Activated T-cell treated with anti-CD3 and anti-CD28 coated beads, Interleukin-2, amount 50 U/mL, for 24 hours (primary cell): ENCODE measurements at regions not wholly inside any gene's neighbourhood (a gene's known extent, or its start where the extent isn't known, plus 50 kb on each side); places are given as distances from the start of the nearest gene placed in this dataset.

Experiments used
- DNase-seq: peaks from one replicate; pipeline ENCODE4 v3.0.0-alpha.2; 2020
- H3K27ac Mint-ChIP-seq: 2 replicates; pipeline ENCODE4 v1.8.0; 2020; ENCODE audit warnings: mild to moderate bottlenecking, mixed read lengths
- H3K27me3 Mint-ChIP-seq: 2 replicates; pipeline ENCODE4 v1.8.0; 2020; ENCODE audit warnings: mixed read lengths
- H3K36me3 Mint-ChIP-seq: 2 replicates; pipeline ENCODE4 v1.8.0; 2020; ENCODE audit warnings: low read depth, mixed read lengths
- H3K4me1 Mint-ChIP-seq: 2 replicates; pipeline ENCODE4 v1.8.0; 2020; ENCODE audit warnings: low read depth, mixed read lengths
- H3K4me3 Mint-ChIP-seq: 2 replicates; pipeline ENCODE4 v1.8.0; 2020; ENCODE audit warnings: mild to moderate bottlenecking, moderate library complexity, mixed read lengths
- H3K9me3 Mint-ChIP-seq: 2 replicates; pipeline ENCODE4 v1.8.0; 2020; ENCODE audit warnings: mixed read lengths

- Mint-ChIP-seq H3K9me3 (no peaks in the 10 kb centered on the region), H3K27ac (no peak overlapping the region), H3K27me3 (no peaks in the 10 kb centered on the region), H3K36me3 (no peaks in the 10 kb centered on the region), H3K4me1 (no peaks in the 10 kb centered on the region), H3K4me3 (no peak overlapping the region)
- no peak for DNase-seq
Observed at GRCh38 chr13:44155422-44156293, 218.0 kb upstream of the SERP2 start.

GRCh38 chr13:44156294-44156658 lies 217.3 kb upstream of the SERP2 start:
- no peaks in the 10 kb centered on the region for H3K27me3 Mint-ChIP-seq
- H3K27ac Mint-ChIP-seq = no peak overlapping the region
- no peaks in the 10 kb centered on the region for H3K4me1 Mint-ChIP-seq
- DNase-seq = no peak
- H3K9me3 Mint-ChIP-seq = no peaks in the 10 kb centered on the region
- no peak overlapping the region for H3K4me3 Mint-ChIP-seq
- H3K36me3 Mint-ChIP-seq = no peaks in the 10 kb centered on the region

DNA sequence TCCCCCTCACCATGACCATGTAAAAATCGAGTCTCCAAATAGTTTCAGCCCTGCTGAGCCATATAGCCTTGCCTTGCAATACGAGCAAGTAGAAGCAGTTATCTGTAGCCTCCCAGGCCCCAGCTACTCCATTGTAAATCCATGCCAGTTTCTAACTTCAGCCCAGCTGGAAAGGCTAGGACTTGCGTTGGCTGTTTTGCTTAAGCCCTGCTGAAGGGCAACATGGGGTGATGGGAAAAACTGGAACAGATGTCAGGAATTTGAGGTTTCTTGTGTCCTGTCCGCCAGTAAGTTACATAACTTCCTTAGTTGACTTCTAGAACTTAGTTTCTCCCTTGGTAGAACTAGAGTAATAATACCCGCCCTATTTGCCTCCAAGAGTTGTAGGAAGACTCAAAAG lies 216.0 kb upstream of the SERP2 start:
- no peaks in the 10 kb centered on the region for H3K4me1 Mint-ChIP-seq
- H3K4me3 Mint-ChIP-seq = no peak overlapping the region
- H3K27me3 Mint-ChIP-seq = no peaks in the 10 kb centered on the region
- no peaks in the 10 kb centered on the region for H3K36me3 Mint-ChIP-seq
- H3K27ac Mint-ChIP-seq = no peak overlapping the region
- DNase-seq = no peak
- H3K9me3 Mint-ChIP-seq = no peaks in the 10 kb centered on the region

GRCh38 chr13:44158098-44158521 lies 215.5 kb upstream of the SERP2 start:
- no peak overlapping the region for H3K27ac Mint-ChIP-seq
- no peaks in the 10 kb centered on the region for H3K4me1 Mint-ChIP-seq
- no peak overlapping the region for H3K4me3 Mint-ChIP-seq
- no peak for DNase-seq
- H3K27me3 Mint-ChIP-seq = no peaks in the 10 kb centered on the region
- H3K36me3 Mint-ChIP-seq = no peaks in the 10 kb centered on the region
- H3K9me3 Mint-ChIP-seq = no peaks in the 10 kb centered on the region

GRCh38 chr13:44158881-44159632 lies 214.6 kb upstream of the SERP2 start:
- H3K27ac Mint-ChIP-seq = no peak overlapping the region
- H3K36me3 Mint-ChIP-seq = no peaks in the 10 kb centered on the region
- no peak for DNase-seq
- H3K4me3 Mint-ChIP-seq = no peak overlapping the region
- H3K4me1 Mint-ChIP-seq = no peaks in the 10 kb centered on the region
- H3K9me3 Mint-ChIP-seq = no peaks in the 10 kb centered on the region
- no peaks in the 10 kb centered on the region for H3K27me3 Mint-ChIP-seq

GRCh38 chr13:44159633-44160279 lies 213.9 kb upstream of the SERP2 start:
- Mint-ChIP-seq H3K27ac (no peak overlapping the region), H3K4me3 (no peak overlapping the region)
- DNase-seq = no peak

DNA sequence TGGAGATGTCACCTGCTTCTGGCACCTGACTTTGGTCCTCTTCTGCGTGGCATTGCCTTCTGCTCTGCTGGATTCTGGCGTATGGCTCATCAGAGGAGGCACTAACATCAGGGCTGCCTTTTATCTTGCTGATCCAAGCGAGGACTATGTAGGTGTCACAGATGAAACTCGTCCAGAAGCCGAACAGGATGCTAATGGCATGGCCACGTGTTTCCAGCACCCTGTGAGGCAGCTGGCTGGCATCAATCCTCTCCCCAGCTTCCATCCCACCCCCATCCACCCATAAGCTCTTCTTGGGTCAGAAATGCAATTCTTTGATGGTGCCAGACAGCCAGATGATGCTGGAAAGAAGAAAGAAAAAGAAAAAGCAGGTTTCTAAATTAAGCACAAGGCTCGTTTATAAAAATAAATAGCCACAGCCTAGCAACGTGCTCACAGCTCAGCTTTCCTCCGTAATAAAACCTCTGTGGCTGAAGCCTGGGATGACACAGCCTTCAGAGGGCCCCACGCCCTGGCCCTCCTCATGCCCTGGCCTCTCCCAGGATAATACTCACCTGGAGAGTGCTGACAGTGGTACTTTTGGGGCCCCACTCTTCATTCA lies 212.9 kb upstream of the SERP2 start:
- DNase-seq = no peak
- no peaks in the 10 kb centered on the region for H3K36me3 Mint-ChIP-seq
- H3K27me3 Mint-ChIP-seq = no peaks in the 10 kb centered on the region
- H3K4me1 Mint-ChIP-seq = no peaks in the 10 kb centered on the region
- no peak overlapping the region for H3K4me3 Mint-ChIP-seq
- no peak overlapping the region for H3K27ac Mint-ChIP-seq
- no peaks in the 10 kb centered on the region for H3K9me3 Mint-ChIP-seq

More at GRCh38 chr13:44159633-44160279, 213.9 kb upstream of the SERP2 start:
- no peaks in the 10 kb centered on the region for H3K36me3 Mint-ChIP-seq
- H3K9me3 Mint-ChIP-seq = no peaks in the 10 kb centered on the region
- H3K4me1 Mint-ChIP-seq = no peaks in the 10 kb centered on the region
- no peaks in the 10 kb centered on the region for H3K27me3 Mint-ChIP-seq

DNA sequence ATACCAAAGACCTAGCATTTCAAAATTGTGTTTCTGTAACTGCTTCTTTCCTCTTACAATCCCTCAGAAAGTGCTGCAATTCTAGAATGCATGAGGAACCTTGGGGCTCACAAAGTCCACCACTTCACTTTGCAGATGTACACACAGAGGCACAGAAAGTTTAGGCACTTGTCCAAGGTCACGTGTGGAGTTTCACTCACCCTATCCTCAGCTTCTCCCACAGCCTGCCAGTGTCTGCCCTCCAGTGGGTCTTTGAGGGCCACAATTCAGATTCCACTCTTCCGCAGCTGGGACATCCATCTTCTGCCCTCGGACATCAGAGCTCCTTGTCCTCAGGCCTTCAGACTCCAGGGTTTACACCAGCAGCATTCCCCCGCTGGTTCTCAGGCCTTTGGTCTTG lies 210.5 kb upstream of the SERP2 start:
- Mint-ChIP-seq H3K27ac (no peak overlapping the region), H3K9me3 (no peaks in the 10 kb centered on the region), H3K27me3 (no peaks in the 10 kb centered on the region), H3K36me3 (no peaks in the 10 kb centered on the region), H3K4me3 (no peak overlapping the region), H3K4me1 (no peaks in the 10 kb centered on the region)
- no peak for DNase-seq

DNA sequence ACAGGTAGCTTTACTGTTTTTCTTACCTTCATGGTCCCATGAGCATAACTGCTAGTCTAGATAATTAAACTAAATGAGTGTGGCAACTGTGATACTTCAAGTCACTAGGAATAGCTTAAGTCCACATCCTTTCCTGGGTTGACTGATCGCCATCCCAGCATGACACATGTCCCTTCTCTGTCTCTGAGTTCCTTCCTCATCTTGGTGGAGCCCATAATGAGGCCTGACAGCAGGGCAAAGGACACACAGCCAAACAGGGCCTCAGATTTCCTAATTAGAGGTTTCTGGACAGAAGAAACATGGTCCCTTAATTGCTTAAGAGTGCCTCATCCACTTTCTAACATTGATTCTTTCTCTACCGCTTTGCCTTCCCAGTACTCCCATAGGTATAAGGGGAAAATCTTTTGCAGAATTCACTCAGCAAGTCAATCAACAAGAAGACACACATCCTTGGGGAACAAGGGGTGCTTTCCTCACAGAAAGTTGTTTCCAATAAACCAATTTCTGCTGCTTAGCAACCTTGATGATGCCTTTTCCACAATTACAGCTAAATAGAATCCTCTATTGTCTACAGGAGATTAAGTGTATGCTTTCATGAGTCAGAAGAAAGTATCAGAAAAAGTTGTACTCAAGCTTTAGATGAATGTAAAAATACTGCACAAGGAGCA lies 208.3 kb upstream of the SERP2 start:
- H3K36me3 Mint-ChIP-seq = no peaks in the 10 kb centered on the region
- no peak overlapping the region for H3K27ac Mint-ChIP-seq

GRCh38 chr13:44165889-44166496 lies 207.6 kb upstream of the SERP2 start:
- no peaks in the 10 kb centered on the region for H3K36me3 Mint-ChIP-seq
- peaks cover 3% of the 10 kb centered on the region for H3K27me3 Mint-ChIP-seq
- no peaks in the 10 kb centered on the region for H3K9me3 Mint-ChIP-seq
- no peak for DNase-seq
- no peak overlapping the region for H3K4me3 Mint-ChIP-seq
- no peaks in the 10 kb centered on the region for H3K4me1 Mint-ChIP-seq
- H3K27ac Mint-ChIP-seq = no peak overlapping the region

More for the DNA sequence above, 208.3 kb upstream of the SERP2 start:
- no peaks in the 10 kb centered on the region for H3K4me1 Mint-ChIP-seq
- no peak for DNase-seq
- peaks cover 3% of the 10 kb centered on the region for H3K27me3 Mint-ChIP-seq
- H3K9me3 Mint-ChIP-seq = no peaks in the 10 kb centered on the region
- H3K4me3 Mint-ChIP-seq = no peak overlapping the region

DNA sequence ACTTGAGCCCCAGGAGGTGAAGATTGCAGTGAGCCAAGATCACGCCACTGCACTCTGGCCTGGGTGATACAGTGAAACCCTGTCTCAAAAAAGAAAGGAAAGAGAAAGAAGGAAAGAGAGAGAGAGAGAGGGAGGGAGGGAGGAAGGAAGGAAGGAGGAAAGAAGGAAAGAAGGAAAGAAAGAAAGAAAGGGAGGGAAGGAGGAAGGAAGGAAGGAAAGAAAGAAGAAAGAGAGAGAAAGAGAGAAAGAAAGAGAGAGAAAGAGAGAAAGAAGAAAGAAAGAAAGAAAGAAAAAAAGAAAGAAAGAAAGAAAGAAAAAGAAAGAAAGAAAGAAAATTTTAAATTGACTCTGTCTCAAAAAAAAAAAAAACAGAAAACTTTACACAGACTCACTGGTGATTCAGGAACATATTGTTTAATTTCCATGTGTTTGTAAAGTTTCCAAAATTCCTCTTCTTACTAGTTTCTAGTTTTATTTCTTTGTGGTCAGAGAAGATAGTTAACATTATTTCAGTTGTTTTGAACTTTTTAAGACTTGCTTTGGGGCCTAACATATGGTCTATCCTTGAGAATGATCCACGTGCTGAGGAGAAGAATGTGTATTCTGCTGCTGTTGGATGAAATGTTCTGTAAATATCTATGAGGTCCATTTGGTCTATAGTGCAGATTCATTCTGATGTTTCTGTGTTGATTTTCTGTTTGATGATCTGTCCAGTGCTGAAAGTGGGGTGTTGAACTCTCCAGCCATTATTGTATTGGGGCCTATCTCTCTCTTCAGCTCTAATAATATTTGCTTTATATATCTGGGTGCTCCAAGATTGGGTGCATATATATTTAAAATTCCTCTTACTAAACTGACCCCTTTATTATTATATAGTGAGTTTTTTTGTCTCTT lies 204.4 kb upstream of the SERP2 start:
- DNase-seq = no peak
- H3K4me3 Mint-ChIP-seq = no peak overlapping the region
- H3K36me3 Mint-ChIP-seq = no peaks in the 10 kb centered on the region
- H3K4me1 Mint-ChIP-seq = no peaks in the 10 kb centered on the region
- peaks cover 3% of the 10 kb centered on the region for H3K27me3 Mint-ChIP-seq
- H3K9me3 Mint-ChIP-seq = no peaks in the 10 kb centered on the region
- no peak overlapping the region for H3K27ac Mint-ChIP-seq

DNA sequence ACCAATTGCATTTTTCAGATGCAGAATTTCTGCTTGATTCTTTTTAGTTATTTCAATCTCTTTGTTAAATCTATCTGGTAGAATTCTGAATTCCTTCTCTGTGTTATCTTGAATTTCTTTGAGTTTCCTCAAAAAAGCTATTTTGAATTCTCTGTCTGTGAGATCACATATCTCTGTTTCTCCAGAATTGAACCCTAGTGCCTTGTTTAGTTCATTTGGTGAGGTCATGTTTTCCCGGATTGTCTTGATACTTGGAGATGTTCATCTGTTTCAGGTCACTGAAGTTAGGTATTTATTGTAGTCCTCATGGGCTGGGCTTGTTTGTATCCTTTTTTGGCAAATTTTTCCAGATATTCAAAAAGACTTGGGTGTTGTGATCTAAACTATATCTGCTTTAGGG lies 202.9 kb upstream of the SERP2 start:
- no peaks in the 10 kb centered on the region for H3K36me3 Mint-ChIP-seq
- no peaks in the 10 kb centered on the region for H3K4me1 Mint-ChIP-seq
- peaks cover 3% of the 10 kb centered on the region for H3K27me3 Mint-ChIP-seq
- H3K27ac Mint-ChIP-seq = no peak overlapping the region
- H3K4me3 Mint-ChIP-seq = no peak overlapping the region
- no peaks in the 10 kb centered on the region for H3K9me3 Mint-ChIP-seq
- DNase-seq = no peak

DNA sequence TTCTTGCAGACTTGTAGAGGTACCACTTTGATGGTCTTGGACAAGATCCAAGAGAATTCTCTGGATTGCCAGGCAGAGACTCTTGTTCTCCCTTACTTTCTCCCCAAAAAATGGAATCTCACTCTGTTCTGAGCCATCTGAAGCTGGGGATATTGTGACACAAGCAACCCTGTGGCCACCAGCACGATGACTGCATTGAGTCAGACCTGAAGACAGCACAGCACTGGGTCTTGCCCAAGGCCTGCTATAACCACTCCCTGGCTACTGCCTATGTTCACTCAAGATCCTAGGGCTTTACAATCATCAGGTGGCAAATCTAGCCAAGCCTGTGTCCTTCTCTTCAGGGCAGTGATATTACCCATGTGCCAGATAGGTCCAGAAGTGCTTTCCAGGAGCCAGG lies 202.5 kb upstream of the SERP2 start:
- H3K4me1 Mint-ChIP-seq = no peaks in the 10 kb centered on the region
- H3K36me3 Mint-ChIP-seq = no peaks in the 10 kb centered on the region
- H3K4me3 Mint-ChIP-seq = no peak overlapping the region
- H3K27me3 Mint-ChIP-seq = peaks cover 3% of the 10 kb centered on the region
- H3K9me3 Mint-ChIP-seq = no peaks in the 10 kb centered on the region
- no peak overlapping the region for H3K27ac Mint-ChIP-seq
- no peak for DNase-seq
